ENCODE measurements at regions not wholly inside any gene's neighbourhood (a gene's known extent, or its start where the extent isn't known, plus 50 kb on each side); places are given as distances from the start of the nearest gene placed in this dataset.
"Not testable (repeated sequence)": the region's sequence is repeated elsewhere in the genome, so short reads cannot be mapped to it uniquely, and the experiment has no call there.

- no peaks in the 10 kb centered on the region for H3K4me1 ChIP-seq (ENCODE audit: insufficient read depth)
- H3K4me3 ChIP-seq: no peak overlapping the region
- whole genome bisulfite sequencing (ENCODE audit: low lambda C conversion rate, missing lambda C conversion rate): 97% methylated on average over 1 of the region's 1 CpG
- no peaks in the 10 kb centered on the region for H3K9me3 ChIP-seq (ENCODE audit: low read depth)
- H3K27ac ChIP-seq: no peak overlapping the region
- TF ChIP-seq EZH2 (IDR thresholded peaks at IDR 0.05; ENCODE audit: borderline replicate concordance) (no peak), EZH2phosphoT487 (IDR thresholded peaks at IDR 0.05; ENCODE audit: low read depth, severe bottlenecking, unreplicated experiment) (no peak)
- TF ChIP-seq, protein P1, sequence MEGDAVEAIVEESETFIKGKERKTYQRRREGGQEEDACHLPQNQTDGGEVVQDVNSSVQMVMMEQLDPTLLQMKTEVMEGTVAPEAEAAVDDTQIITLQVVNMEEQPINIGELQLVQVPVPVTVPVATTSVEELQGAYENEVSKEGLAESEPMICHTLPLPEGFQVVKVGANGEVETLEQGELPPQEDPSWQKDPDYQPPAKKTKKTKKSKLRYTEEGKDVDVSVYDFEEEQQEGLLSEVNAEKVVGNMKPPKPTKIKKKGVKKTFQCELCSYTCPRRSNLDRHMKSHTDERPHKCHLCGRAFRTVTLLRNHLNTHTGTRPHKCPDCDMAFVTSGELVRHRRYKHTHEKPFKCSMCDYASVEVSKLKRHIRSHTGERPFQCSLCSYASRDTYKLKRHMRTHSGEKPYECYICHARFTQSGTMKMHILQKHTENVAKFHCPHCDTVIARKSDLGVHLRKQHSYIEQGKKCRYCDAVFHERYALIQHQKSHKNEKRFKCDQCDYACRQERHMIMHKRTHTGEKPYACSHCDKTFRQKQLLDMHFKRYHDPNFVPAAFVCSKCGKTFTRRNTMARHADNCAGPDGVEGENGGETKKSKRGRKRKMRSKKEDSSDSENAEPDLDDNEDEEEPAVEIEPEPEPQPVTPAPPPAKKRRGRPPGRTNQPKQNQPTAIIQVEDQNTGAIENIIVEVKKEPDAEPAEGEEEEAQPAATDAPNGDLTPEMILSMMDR (IDR thresholded peaks at IDR 0.05; ENCODE audit: poor library complexity): no peak
- DNase-seq (ENCODE audit: low spot score): no peak
- no peak overlapping the region for H2AFZ ChIP-seq
- H4K20me1 ChIP-seq (ENCODE audit: insufficient read depth, poor library complexity, severe bottlenecking): no peaks in the 10 kb centered on the region
- no peaks in the 10 kb centered on the region for H3K36me3 ChIP-seq (replicated peaks; ENCODE audit: insufficient read depth, low read depth)
- H3K27me3 ChIP-seq: no peaks in the 10 kb centered on the region
- no peaks in the 10 kb centered on the region for H3K79me2 ChIP-seq
- no peak overlapping the region for H3K4me2 ChIP-seq
- H3K9me2 ChIP-seq (replicated peaks; ENCODE audit: insufficient read depth): no peaks in the 10 kb centered on the region
Measured at GRCh38 chr5:10106806-10107205, 142.9 kb downstream of the ATPSCKMT start.

GRCh38 chr5:10106285-10106684, 143.4 kb downstream of the ATPSCKMT start:
- Histone ChIP-seq H4K20me1 (ENCODE audit: insufficient read depth, poor library complexity, severe bottlenecking) (no peaks in the 10 kb centered on the region), H3K9me2 (replicated peaks; ENCODE audit: insufficient read depth) (no peaks in the 10 kb centered on the region), H3K79me2 (no peaks in the 10 kb centered on the region), H3K9me3 (ENCODE audit: low read depth) (no peaks in the 10 kb centered on the region), H3K4me3 (no peak overlapping the region), H3K27ac (no peak overlapping the region), H3K4me1 (ENCODE audit: insufficient read depth) (no peaks in the 10 kb centered on the region), H3K4me2 (no peak overlapping the region), H3K27me3 (no peaks in the 10 kb centered on the region), H3K36me3 (replicated peaks; ENCODE audit: insufficient read depth, low read depth) (no peaks in the 10 kb centered on the region), H2AFZ (no peak overlapping the region)
- 96% methylated on average over 2 of the region's 2 CpGs for WGBS (ENCODE audit: low lambda C conversion rate, missing lambda C conversion rate)
- DNase-seq (ENCODE audit: low spot score): no peak
- TF ChIP-seq EZH2phosphoT487 (IDR thresholded peaks at IDR 0.05; ENCODE audit: low read depth, severe bottlenecking, unreplicated experiment) (no peak), EZH2 (IDR thresholded peaks at IDR 0.05; ENCODE audit: borderline replicate concordance) (no peak)
- TF ChIP-seq, protein P1 (IDR thresholded peaks at IDR 0.05; ENCODE audit: poor library complexity): no peak

DNA sequence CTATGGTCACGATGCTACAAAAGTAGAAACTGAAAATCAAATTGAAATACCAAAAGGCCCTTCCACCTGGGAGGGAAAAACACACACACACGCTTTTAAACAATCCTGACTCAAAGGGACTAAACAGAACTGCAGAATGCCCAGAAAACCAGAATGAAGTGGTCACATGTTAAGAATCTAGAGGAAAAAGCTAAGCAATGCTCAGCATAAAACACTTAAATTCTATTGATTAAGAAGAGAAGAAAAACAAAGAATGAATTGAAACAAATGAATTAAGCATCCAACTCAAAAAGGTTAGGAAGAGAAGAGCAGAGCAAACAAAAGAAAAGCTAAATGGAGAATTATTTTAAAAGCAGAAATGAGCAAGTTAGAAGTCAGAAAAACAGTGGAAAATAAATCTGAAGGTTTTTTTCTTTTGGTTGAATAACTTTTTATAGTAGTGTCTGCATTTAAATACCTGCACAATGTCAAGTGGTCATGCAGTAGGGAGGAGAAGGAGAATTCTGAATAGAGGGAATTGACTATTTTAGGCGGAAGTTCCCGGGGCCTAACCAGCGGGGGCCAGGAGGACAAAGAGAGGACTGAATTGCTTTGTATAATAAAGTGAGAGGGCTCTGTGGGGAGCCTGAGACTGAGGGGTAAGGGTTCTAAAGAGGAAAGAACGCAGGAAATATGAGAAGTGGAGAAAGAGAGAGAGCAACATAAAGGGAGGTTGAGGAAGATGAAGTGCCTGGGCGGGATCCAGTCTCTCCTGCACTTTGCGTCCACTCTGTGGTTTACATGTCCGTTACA, 146.8 kb downstream of the ATPSCKMT start:
- Histone ChIP-seq H3K4me2 (no peak overlapping the region), H2AFZ (no peak overlapping the region), H3K27me3 (no peaks in the 10 kb centered on the region), H3K27ac (no peak overlapping the region), H3K4me3 (no peak overlapping the region), H3K79me2 (no peaks in the 10 kb centered on the region), H3K36me3 (replicated peaks; ENCODE audit: insufficient read depth, low read depth) (no peaks in the 10 kb centered on the region), H4K20me1 (ENCODE audit: insufficient read depth, poor library complexity, severe bottlenecking) (no peaks in the 10 kb centered on the region), H3K9me2 (replicated peaks; ENCODE audit: insufficient read depth) (no peaks in the 10 kb centered on the region), H3K4me1 (ENCODE audit: insufficient read depth) (no peaks in the 10 kb centered on the region), H3K9me3 (ENCODE audit: low read depth) (no peaks in the 10 kb centered on the region)
- WGBS (ENCODE audit: low lambda C conversion rate, missing lambda C conversion rate): 71% methylated on average over 9 of the region's 9 CpGs
- TF ChIP-seq, protein P1 (IDR thresholded peaks at IDR 0.05; ENCODE audit: poor library complexity): no peak
- TF ChIP-seq EZH2phosphoT487 (IDR thresholded peaks at IDR 0.05; ENCODE audit: low read depth, severe bottlenecking, unreplicated experiment) (no peak), EZH2 (IDR thresholded peaks at IDR 0.05; ENCODE audit: borderline replicate concordance) (no peak)
- no peak for DNase-seq (ENCODE audit: low spot score)

GRCh38 chr5:10102235-10102634, 147.5 kb downstream of the ATPSCKMT start:
- DNase-seq (ENCODE audit: low spot score); H2AFZ ChIP-seq; H3K4me2 ChIP-seq; H3K4me3 ChIP-seq; H3K4me1 ChIP-seq (ENCODE audit: insufficient read depth); H3K79me2 ChIP-seq; H3K9me2 ChIP-seq (replicated peaks; ENCODE audit: insufficient read depth); H3K9me3 ChIP-seq (ENCODE audit: low read depth); H4K20me1 ChIP-seq (ENCODE audit: insufficient read depth, poor library complexity, severe bottlenecking); H3K36me3 ChIP-seq (replicated peaks; ENCODE audit: insufficient read depth, low read depth); H3K27ac ChIP-seq; H3K27me3 ChIP-seq: not testable (repeated sequence)
- WGBS (ENCODE audit: low lambda C conversion rate, missing lambda C conversion rate): 85% methylated on average over 7 of the region's 7 CpGs

Data from hepatocyte (in vitro differentiated cells).